DOHH2 (cell line): ENCODE measurements at regions not wholly inside any gene's neighbourhood (a gene's known extent, or its start where the extent isn't known, plus 50 kb on each side); places are given as distances from the start of the nearest gene placed in this dataset.
"Not testable (repeated sequence)": the region's sequence is repeated elsewhere in the genome, so short reads cannot be mapped to it uniquely, and the experiment has no call there.

ENCODE experiments used
- H3F3A ChIP-seq: fragments of 200-600 bp; sonication (generic), shearing (Covaris generic); 2 replicates; pipeline ENCODE4 v1.6.0; 2016; ENCODE audit warnings: antibody characterized with exemption, mild to moderate bottlenecking; ENCODE audit not compliant: control insufficient read depth, insufficient read depth
- H3K27ac ChIP-seq: fragments of 200-600 bp; sonication (generic); 2 replicates; pipeline ENCODE4 v1.5.1; 2014; ENCODE audit warnings: low read depth, mild to moderate bottlenecking, low read length, moderate library complexity
- H3K27me3 ChIP-seq: fragments of 200-600 bp; sonication (generic); 2 replicates; pipeline ENCODE4 v1.6.1; 2014; ENCODE audit warnings: mild to moderate bottlenecking, low read length, mixed read lengths; ENCODE audit not compliant: control insufficient read depth
- H3K36me3 ChIP-seq: fragments of 200-600 bp; sonication (generic); 2 replicates; pipeline ENCODE4 v1.6.1; 2014; ENCODE audit warnings: mild to moderate bottlenecking, low read length, moderate library complexity, mixed read lengths; ENCODE audit not compliant: control insufficient read depth
- H3K4me1 ChIP-seq: fragments of 200-600 bp; sonication (generic); 2 replicates; pipeline ENCODE4 v1.6.1; 2014; ENCODE audit warnings: mild to moderate bottlenecking, low read length, mixed read lengths; ENCODE audit not compliant: control insufficient read depth
- H3K4me2 ChIP-seq: fragments of 200-600 bp; sonication (generic); 2 replicates; pipeline ENCODE4 v1.6.0; 2014; ENCODE audit warnings: mild to moderate bottlenecking, low read length, moderate library complexity
- H3K4me3 ChIP-seq: fragments of 200-600 bp; sonication (generic); 2 replicates; pipeline ENCODE4 v1.5.1; 2014; ENCODE audit warnings: mild to moderate bottlenecking, low read length, mixed read lengths
- H3K79me2 ChIP-seq: fragments of 200-600 bp; sonication (generic); 2 replicates; pipeline ENCODE4 v1.6.1; 2014; ENCODE audit warnings: mild to moderate bottlenecking, low read length, mixed read lengths; ENCODE audit not compliant: control insufficient read depth
- H3K9me2 ChIP-seq: fragments of 200-600 bp; sonication (generic); replicated peaks from 2 replicates; pipeline ENCODE4 v1.6.1; 2014; ENCODE audit warnings: mild to moderate bottlenecking, low read length, mixed read lengths; ENCODE audit not compliant: control insufficient read depth
- H3K9me3 ChIP-seq: fragments of 200-600 bp; sonication (generic); 2 replicates; pipeline ENCODE4 v1.6.1; 2014; ENCODE audit warnings: antibody characterized with exemption, low read length, mixed read lengths; ENCODE audit not compliant: control insufficient read depth, insufficient read depth
- H4K20me1 ChIP-seq: fragments of 200-600 bp; sonication (generic); 2 replicates; pipeline ENCODE4 v1.6.0; 2014; ENCODE audit warnings: low read depth, mild to moderate bottlenecking, antibody characterized with exemption, low read length, moderate library complexity; ENCODE audit not compliant: control insufficient read depth, insufficient read depth
- CTCF ChIP-seq: fragments of 200-600 bp; sonication (generic); IDR thresholded peaks from one replicate; pipeline ENCODE4 v1.5.1; 2014; ENCODE audit warnings: antibody characterized with exemption, mild to moderate bottlenecking, low read depth, low read length; ENCODE audit not compliant: poor library complexity, severe bottlenecking
- EZH2phosphoT487 ChIP-seq: fragments of 200-600 bp; sonication (generic); IDR thresholded peaks from 2 replicates; pipeline ENCODE4 v1.6.1; 2017; ENCODE audit warnings: borderline replicate concordance, mild to moderate bottlenecking, antibody characterized with exemption, low read length, moderate library complexity, mixed read lengths

GRCh38 chr6:160818934-160819333 lies 116.9 kb downstream of the PLG start:
- TF ChIP-seq CTCF (no peak), EZH2phosphoT487 (no peak)
- H3K4me3 ChIP-seq = no peak overlapping the region
- no peaks in the 10 kb centered on the region for H3K79me2 ChIP-seq
- H3K9me2 ChIP-seq = no peaks in the 10 kb centered on the region
- H3K4me1 ChIP-seq = no peaks in the 10 kb centered on the region
- no peak overlapping the region for H3K4me2 ChIP-seq
- no peaks in the 10 kb centered on the region for H3K36me3 ChIP-seq
- H4K20me1 ChIP-seq = no peaks in the 10 kb centered on the region
- H3F3A ChIP-seq = no peaks in the 10 kb centered on the region
- no peaks in the 10 kb centered on the region for H3K9me3 ChIP-seq
- no peaks in the 10 kb centered on the region for H3K27me3 ChIP-seq
- no peak overlapping the region for H3K27ac ChIP-seq

GRCh38 chr6:160820661-160821060 lies 118.6 kb downstream of the PLG start:
- not testable (repeated sequence) for H3K4me3 ChIP-seq, H3K27me3 ChIP-seq, H3K9me3 ChIP-seq, H3K4me1 ChIP-seq, H3K79me2 ChIP-seq, H3K27ac ChIP-seq, H3F3A ChIP-seq, H3K36me3 ChIP-seq, H3K4me2 ChIP-seq, H3K9me2 ChIP-seq, H4K20me1 ChIP-seq

GRCh38 chr6:160831739-160832138 lies 129.7 kb downstream of the PLG start:
- H3F3A ChIP-seq = no peaks in the 10 kb centered on the region
- no peaks in the 10 kb centered on the region for H3K36me3 ChIP-seq
- H3K4me2 ChIP-seq = no peak overlapping the region
- H3K4me1 ChIP-seq = no peaks in the 10 kb centered on the region
- no peaks in the 10 kb centered on the region for H3K9me2 ChIP-seq
- no peak overlapping the region for H3K27ac ChIP-seq
- H3K4me3 ChIP-seq = no peak overlapping the region
- no peaks in the 10 kb centered on the region for H3K79me2 ChIP-seq
- no peaks in the 10 kb centered on the region for H3K9me3 ChIP-seq
- H4K20me1 ChIP-seq = no peaks in the 10 kb centered on the region
- no peaks in the 10 kb centered on the region; the same call in 1 of the 2 replicates for H3K27me3 ChIP-seq
- TF ChIP-seq CTCF (no peak), EZH2phosphoT487 (no peak)

DNA sequence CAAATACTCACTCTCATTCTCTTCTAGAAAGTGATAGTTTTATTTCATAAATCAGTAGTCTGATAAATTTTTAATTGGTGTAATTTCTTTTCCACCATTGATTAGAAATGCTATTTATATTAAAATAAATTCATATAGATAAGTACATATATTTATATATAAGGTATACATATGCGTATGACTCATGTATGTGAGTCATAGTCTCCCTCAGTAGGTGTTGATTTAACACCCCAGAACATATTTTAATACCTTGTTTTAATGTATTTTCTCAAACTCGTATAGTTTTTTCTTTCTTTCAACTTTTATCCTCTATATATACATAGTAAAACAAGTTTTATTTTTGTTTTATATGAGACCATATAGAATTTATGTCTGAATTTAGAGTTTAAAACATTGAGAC lies 130.4 kb downstream of the PLG start:
- no peaks in the 10 kb centered on the region for H3K79me2 ChIP-seq

More for the DNA sequence above, 130.4 kb downstream of the PLG start:
- Histone ChIP-seq H3K4me3 (no peak overlapping the region), H3K9me2 (no peaks in the 10 kb centered on the region), H3K27me3 (no peaks in the 10 kb centered on the region; the same call in 1 of the 2 replicates), H3K36me3 (no peaks in the 10 kb centered on the region), H3K4me2 (no peak overlapping the region), H3F3A (no peaks in the 10 kb centered on the region), H3K27ac (no peak overlapping the region), H3K4me1 (no peaks in the 10 kb centered on the region), H4K20me1 (no peaks in the 10 kb centered on the region), H3K9me3 (no peaks in the 10 kb centered on the region)
- no peak for TF ChIP-seq CTCF
- TF ChIP-seq EZH2phosphoT487 = no peak
